ENCODE measurements at regions not wholly inside any gene's neighbourhood (a gene's known extent, or its start where the extent isn't known, plus 50 kb on each side); places are given as distances from the start of the nearest gene placed in this dataset.

DNA sequence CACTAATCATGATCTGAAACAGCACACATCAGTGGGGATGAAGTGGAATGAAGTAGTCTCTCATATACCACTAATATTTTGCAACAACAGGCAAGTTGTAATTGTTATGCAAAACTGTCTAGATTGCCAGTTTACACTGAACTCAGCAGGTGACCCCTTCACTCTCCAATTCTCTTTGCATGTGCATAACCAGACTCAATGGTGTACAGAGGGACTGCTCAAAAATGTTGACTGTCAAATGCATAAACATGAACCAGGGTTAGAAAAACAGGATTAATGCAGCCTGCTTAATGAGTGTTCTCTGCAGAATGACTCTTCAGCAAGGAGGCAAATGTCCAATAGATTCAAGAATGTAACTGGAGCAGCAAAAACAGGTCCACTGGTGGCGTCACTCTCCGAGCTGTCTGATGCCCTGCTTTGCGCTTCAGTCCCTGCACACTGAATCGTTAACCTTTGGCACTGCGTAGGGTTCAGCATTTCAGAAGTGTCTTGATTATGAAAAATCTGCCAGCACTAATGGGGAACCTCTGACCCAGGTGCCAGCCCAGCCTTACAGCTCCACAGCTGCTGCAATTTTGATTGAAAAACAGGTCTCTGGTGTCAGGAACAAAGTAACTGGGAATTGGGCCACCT lies 209.3 kb downstream of the TDRD15 start:
- no peak for DNase-seq (ENCODE audit: low read depth)
- no peak overlapping the region for H3K4me3 ChIP-seq (ENCODE audit: low read depth, low read length)
- no peak for TF ChIP-seq CTCF (IDR thresholded peaks at IDR 0.05; ENCODE audit: insufficient read depth, low read length)

DNA sequence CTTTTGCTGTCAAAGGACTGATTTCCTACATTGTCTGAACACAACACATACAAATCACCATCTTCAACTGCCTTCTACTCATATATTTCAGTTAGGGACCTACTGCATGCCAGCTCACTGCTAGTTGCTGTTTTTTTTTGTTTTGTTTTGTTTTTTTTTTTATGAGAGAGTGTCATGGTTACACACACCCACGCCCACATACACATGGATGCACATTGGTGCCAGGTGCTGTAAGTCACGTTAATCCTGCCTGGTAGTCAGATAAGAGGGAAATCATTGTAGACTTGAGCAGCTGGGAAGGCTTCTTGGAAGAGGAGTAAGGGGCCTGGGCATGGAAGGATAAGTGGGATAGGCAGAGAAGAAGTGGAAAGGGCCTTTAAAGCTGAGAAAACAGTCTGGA lies 209.9 kb downstream of the TDRD15 start:
- no peak for TF ChIP-seq CTCF (IDR thresholded peaks at IDR 0.05; ENCODE audit: insufficient read depth, low read length)
- no peak overlapping the region for H3K4me3 ChIP-seq (ENCODE audit: low read depth, low read length)
- no peak for DNase-seq (ENCODE audit: low read depth)

DNA sequence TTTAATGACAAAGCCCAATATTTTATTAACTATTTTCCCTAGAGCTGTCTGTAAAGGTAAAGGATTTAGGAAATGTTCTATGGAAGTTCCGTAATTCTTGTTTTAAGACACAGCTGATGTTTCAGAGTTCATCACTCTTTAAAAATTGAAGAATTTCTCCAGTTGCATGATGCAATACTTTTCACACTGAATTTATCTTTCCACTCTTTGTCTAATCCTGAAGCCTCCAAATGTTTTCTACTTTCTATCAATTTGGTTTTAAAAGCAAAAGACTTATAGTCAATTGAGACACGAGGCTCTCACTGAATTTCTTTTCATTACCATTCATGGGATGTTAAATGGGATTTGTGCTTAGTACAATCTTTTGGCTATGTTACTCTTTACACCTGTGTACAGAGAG lies 223.2 kb downstream of the TDRD15 start:
- DNase-seq (ENCODE audit: low read depth) = no peak
- H3K4me3 ChIP-seq (ENCODE audit: low read depth, low read length) = no peak overlapping the region
- TF ChIP-seq CTCF (IDR thresholded peaks at IDR 0.05; ENCODE audit: insufficient read depth, low read length) = no peak

DNA sequence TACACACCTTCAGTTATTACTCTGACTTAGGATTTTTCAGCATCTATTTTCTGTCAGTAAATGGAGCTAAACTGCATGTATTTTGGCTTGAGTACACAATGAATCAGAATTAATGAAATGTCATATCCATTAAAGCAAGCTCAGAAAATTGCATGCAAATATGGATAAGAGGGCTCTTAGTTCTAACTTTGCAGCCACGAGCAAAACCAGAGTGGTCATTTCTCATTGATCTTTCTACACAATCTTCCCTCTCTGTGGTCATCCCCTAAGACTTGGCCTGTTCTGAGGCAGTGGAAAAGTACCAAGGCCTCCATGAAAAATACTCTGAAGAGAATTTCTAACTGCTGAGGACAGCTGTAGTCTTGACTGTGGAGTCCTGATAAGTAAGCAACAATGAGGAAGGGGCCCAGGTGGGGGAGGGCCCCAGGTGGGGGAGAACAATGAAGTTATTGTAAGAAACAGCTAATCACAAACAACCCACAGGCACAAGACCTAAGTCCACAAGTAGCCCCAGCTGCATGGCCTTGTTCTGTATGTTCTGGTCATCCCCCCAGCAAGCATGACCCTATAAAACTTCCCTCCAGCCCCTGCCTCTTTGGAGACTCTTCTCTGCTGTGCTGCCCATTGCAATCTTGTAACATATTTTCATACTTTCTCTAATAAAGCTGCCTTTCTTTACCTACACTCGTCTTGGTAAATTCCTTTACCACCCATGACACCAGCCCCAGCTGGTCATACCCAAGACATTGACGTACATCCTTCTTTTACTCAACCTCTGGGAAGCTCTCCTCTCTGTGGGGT lies 230.3 kb downstream of the TDRD15 start:
- no peak for DNase-seq (ENCODE audit: low read depth)
- no peak overlapping the region for H3K4me3 ChIP-seq (ENCODE audit: low read depth, low read length)
- TF ChIP-seq CTCF (IDR thresholded peaks at IDR 0.05; ENCODE audit: insufficient read depth, low read length) = no peak

GRCh38 chr2:21356086-21356856 lies 232.5 kb downstream of the TDRD15 start:
- DNase-seq (ENCODE audit: low read depth) = no peak
- no peak for TF ChIP-seq CTCF (IDR thresholded peaks at IDR 0.05; ENCODE audit: insufficient read depth, low read length)
- H3K4me3 ChIP-seq (ENCODE audit: low read depth, low read length) = no peak overlapping the region

- DNase-seq (ENCODE audit: low read depth) = no peak
- TF ChIP-seq CTCF (IDR thresholded peaks at IDR 0.05; ENCODE audit: insufficient read depth, low read length) = no peak
- H3K4me3 ChIP-seq (ENCODE audit: low read depth, low read length) = no peak overlapping the region
These were observed 233.1 kb downstream of the TDRD15 start for GRCh38 chr2:21356857-21357255.

Data from fibroblast of the aortic adventitia (primary cell).